Glutamatergic neuron (in vitro differentiated cells): ENCODE measurements at regions not wholly inside any gene's neighbourhood (a gene's known extent, or its start where the extent isn't known, plus 50 kb on each side); places are given as distances from the start of the nearest gene placed in this dataset.
"Not testable (repeated sequence)": the region's sequence is repeated elsewhere in the genome, so short reads cannot be mapped to it uniquely, and the experiment has no call there.

Source experiments
- DNase-seq: peaks from one replicate; pipeline ENCODE4 v3.0.0; 2022
- H3K27ac Mint-ChIP-seq: one replicate; pipeline ENCODE4 v1.8.0; 2020; ENCODE audit warnings: mild to moderate bottlenecking, mixed read lengths, inconsistent platforms; ENCODE audit not compliant: unreplicated experiment
- H3K27me3 Mint-ChIP-seq: one replicate; pipeline ENCODE4 v1.8.0; 2020; ENCODE audit warnings: mild to moderate bottlenecking, moderate library complexity, mixed read lengths, inconsistent platforms; ENCODE audit not compliant: unreplicated experiment
- H3K36me3 Mint-ChIP-seq: one replicate; pipeline ENCODE4 v1.8.0; 2020; ENCODE audit warnings: mild to moderate bottlenecking, mixed read lengths, inconsistent platforms; ENCODE audit not compliant: unreplicated experiment
- H3K4me1 Mint-ChIP-seq: one replicate; pipeline ENCODE4 v1.8.0; 2020; ENCODE audit warnings: mild to moderate bottlenecking, low read depth, mixed read lengths, inconsistent platforms; ENCODE audit not compliant: unreplicated experiment
- H3K4me3 Mint-ChIP-seq: one replicate; pipeline ENCODE4 v1.8.0; 2020; ENCODE audit warnings: mild to moderate bottlenecking, mixed read lengths, inconsistent platforms; ENCODE audit not compliant: unreplicated experiment
- H3K9me3 Mint-ChIP-seq: one replicate; pipeline ENCODE4 v1.8.0; 2020; ENCODE audit warnings: mild to moderate bottlenecking, moderate library complexity, mixed read lengths, inconsistent platforms; ENCODE audit not compliant: unreplicated experiment
- CTCF ChIP-seq: fragments of 200-600 bp; sonication (generic); IDR thresholded peaks from one replicate; pipeline ENCODE4 v1.5.0; 2021; ENCODE audit not compliant: partially characterized antibody, unreplicated experiment

GRCh38 chr9:78097541-78097940 lies 65.9 kb upstream of the GNAQ start:
- TF ChIP-seq CTCF = no peak
- no peaks in the 10 kb centered on the region for H3K4me1 Mint-ChIP-seq
- peaks cover 3% of the 10 kb centered on the region for H3K9me3 Mint-ChIP-seq
- no peaks in the 10 kb centered on the region for H3K36me3 Mint-ChIP-seq
- DNase-seq = no peak
- H3K27ac Mint-ChIP-seq = no peak overlapping the region
- no peaks in the 10 kb centered on the region for H3K27me3 Mint-ChIP-seq
- no peak overlapping the region for H3K4me3 Mint-ChIP-seq

- peaks cover 4% of the 10 kb centered on the region for H3K9me3 Mint-ChIP-seq
- H3K36me3 Mint-ChIP-seq = no peaks in the 10 kb centered on the region
- no peak overlapping the region for H3K27ac Mint-ChIP-seq
- no peak for DNase-seq
- H3K4me1 Mint-ChIP-seq = no peaks in the 10 kb centered on the region
- H3K4me3 Mint-ChIP-seq = no peak overlapping the region
- H3K27me3 Mint-ChIP-seq = no peaks in the 10 kb centered on the region
- TF ChIP-seq CTCF = no peak
These were observed 60.1 kb upstream of the GNAQ start for GRCh38 chr9:78091731-78092130.

- H3K9me3 Mint-ChIP-seq = peaks cover 4% of the 10 kb centered on the region
- no peak for DNase-seq
- no peak for TF ChIP-seq CTCF
- no peak overlapping the region for H3K27ac Mint-ChIP-seq
- H3K4me3 Mint-ChIP-seq = no peak overlapping the region
- no peaks in the 10 kb centered on the region for H3K27me3 Mint-ChIP-seq
- H3K4me1 Mint-ChIP-seq = no peaks in the 10 kb centered on the region
- no peaks in the 10 kb centered on the region for H3K36me3 Mint-ChIP-seq
These were observed 57.5 kb upstream of the GNAQ start for GRCh38 chr9:78089111-78089510.

- not testable (repeated sequence) for H3K4me3 Mint-ChIP-seq, DNase-seq, H3K27me3 Mint-ChIP-seq, H3K36me3 Mint-ChIP-seq, H3K27ac Mint-ChIP-seq, H3K9me3 Mint-ChIP-seq, H3K4me1 Mint-ChIP-seq
These were observed 56.6 kb upstream of the GNAQ start for GRCh38 chr9:78088190-78088589.
